NT2/D1 (cell line): ENCODE measurements at regions not wholly inside any gene's neighbourhood (a gene's known extent, or its start where the extent isn't known, plus 50 kb on each side); places are given as distances from the start of the nearest gene placed in this dataset.

Experiments
- DNase-seq: peaks from one replicate; pipeline ENCODE4 v3.0.0-alpha.2; 2011; ENCODE audit warnings: low read depth, low spot score
- H3K27me3 ChIP-seq: 2 replicates; pipeline ENCODE4 v1.6.0; 2011; ENCODE audit warnings: mild to moderate bottlenecking; ENCODE audit not compliant: insufficient read length, insufficient read depth
- H3K36me3 ChIP-seq: 2 replicates; pipeline ENCODE4 v1.6.1; 2011; ENCODE audit warnings: mild to moderate bottlenecking, low read length, mixed read lengths; ENCODE audit not compliant: insufficient read depth, insufficient read length
- H3K4me1 ChIP-seq: 2 replicates; pipeline ENCODE4 v1.5.1; 2011; ENCODE audit not compliant: insufficient read depth, insufficient read length
- H3K4me3 ChIP-seq: 2 replicates; pipeline ENCODE4 v1.5.1; 2011; ENCODE audit warnings: low read depth; ENCODE audit not compliant: insufficient read length
- H3K9ac ChIP-seq: 2 replicates; pipeline ENCODE4 v1.6.0; 2011; ENCODE audit warnings: low read depth; ENCODE audit not compliant: insufficient read length
- H3K9me3 ChIP-seq: 2 replicates; pipeline ENCODE4 v1.5.1; 2011; ENCODE audit warnings: mild to moderate bottlenecking, low read length; ENCODE audit not compliant: insufficient read depth
- SUZ12 ChIP-seq: IDR thresholded peaks from 2 replicates; pipeline ENCODE4 v1.6.1; 2011; ENCODE audit not compliant: insufficient read length, insufficient read depth; ENCODE audit errors: extremely low read depth
- YY1 ChIP-seq: IDR thresholded peaks from 2 replicates; pipeline ENCODE4 v1.6.1; 2011; ENCODE audit not compliant: insufficient read length, insufficient read depth
- ZNF274 ChIP-seq: IDR thresholded peaks from 2 replicates; pipeline ENCODE4 v1.6.1; 2011; ENCODE audit warnings: mild to moderate bottlenecking, low read depth, low read length

DNA sequence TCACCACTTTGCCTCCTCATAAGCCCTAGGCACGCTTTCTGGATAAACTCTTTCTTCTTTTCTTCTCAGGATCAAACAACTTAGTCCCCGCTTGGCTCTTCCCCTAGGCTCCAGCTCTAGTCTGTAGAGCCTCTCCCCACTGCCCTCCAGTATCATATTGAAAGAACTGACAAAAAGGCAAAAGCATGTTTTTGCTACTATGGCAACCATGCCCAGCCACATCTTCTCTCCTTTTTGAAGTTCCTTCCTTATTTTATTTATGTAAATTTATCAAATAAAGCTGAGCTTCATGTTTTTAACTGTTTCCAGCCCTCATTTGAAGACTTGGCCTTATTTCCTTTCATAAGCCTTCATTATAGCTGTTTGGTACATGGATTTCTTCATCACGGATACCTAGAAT is 86.0 kb upstream of the LIMCH1 start:
- no peaks in the 10 kb centered on the region for H3K9me3 ChIP-seq
- no peaks in the 10 kb centered on the region for H3K36me3 ChIP-seq
- DNase-seq = no peak

DNA sequence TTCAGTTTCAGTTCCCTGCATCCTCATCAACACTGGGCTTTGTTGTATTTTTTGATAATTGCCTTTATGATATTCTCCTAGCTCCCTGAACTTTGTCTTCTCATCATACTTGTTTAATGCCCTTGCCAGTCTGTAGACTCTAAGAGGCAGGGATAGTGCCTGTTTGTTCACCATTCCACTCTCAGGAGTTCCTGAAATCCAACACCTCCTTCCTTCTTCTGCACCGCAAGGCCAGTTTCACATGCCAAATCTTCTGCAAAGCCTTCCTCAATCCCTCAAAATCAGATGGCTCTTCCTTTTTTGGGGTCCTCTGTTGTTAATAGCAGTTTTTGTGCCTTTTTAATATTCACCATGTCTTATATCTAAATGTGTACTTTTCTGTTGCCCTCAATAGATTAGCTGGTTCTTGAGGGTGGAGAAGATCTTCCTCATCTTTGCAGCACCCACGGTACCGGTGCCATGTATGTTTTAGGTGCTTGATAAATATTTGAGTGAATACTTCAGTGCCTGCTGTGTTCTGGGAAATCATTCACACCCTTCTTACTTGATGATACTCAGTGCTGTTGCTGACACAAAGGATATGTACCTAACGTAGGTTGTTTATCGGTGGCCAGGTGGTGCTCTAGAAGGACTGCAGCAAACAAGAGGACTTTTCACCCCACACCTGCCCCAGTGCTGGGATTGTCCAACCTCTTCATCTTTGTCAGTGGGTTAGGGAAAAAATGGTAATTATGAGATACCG is 85.3 kb upstream of the LIMCH1 start:
- Histone ChIP-seq H3K27me3 (no peaks in the 10 kb centered on the region), H3K36me3 (no peaks in the 10 kb centered on the region), H3K4me3 (no peak overlapping the region), H3K9me3 (no peaks in the 10 kb centered on the region), H3K9ac (no peak overlapping the region), H3K4me1 (no peaks in the 10 kb centered on the region)
- no peak for TF ChIP-seq ZNF274
- DNase-seq = no peak

More for the DNA sequence above, 86.0 kb upstream of the LIMCH1 start:
- Histone ChIP-seq H3K4me1 (no peaks in the 10 kb centered on the region), H3K4me3 (no peak overlapping the region), H3K9ac (no peak overlapping the region), H3K27me3 (no peaks in the 10 kb centered on the region)
- TF ChIP-seq SUZ12 (no peak), YY1 (no peak), ZNF274 (no peak)

DNA sequence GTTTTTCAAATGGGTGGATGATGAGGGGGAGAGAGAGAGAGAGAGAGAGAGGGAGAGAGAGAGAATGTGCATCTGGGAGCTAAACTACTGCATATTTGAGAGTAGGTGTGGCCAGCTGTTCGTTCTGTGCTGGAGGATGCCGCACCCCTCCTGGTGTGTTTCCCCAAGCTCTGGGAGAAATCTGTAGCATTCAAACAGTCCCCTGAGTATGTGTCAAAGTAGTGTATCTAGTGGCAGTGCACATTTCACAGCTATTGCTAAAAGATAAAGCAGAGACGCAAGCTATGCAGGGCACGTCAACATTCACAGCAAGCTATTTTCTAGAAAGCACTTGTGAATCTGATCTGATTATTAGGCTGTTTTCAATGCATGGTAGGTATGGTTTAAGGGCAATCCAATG is 83.5 kb upstream of the LIMCH1 start:
- no peaks in the 10 kb centered on the region for H3K9me3 ChIP-seq
- DNase-seq = no peak

DNA sequence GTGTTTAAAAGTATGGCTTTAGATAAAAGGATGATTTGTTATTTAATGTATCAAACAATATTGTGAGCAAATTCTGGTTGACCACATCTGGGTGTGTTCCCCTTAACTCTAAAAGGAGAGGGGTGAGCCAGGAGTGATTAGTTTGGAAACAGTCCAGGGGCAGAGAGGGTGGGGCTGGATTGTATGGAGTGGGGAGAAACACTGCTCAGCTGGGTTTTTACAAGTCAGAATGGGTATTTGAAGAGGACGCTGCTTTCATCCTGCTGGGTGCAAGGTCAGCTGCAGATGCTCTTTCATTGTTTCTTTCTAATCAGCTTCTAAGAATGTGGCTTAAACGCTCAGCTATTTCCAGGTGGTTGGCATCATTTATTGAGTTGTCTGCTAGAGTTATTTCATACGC is 82.8 kb upstream of the LIMCH1 start:
- TF ChIP-seq SUZ12 = no peak
- TF ChIP-seq ZNF274 = no peak
- no peaks in the 10 kb centered on the region for H3K27me3 ChIP-seq
- DNase-seq = no peak
- H3K4me1 ChIP-seq = no peaks in the 10 kb centered on the region
- H3K4me3 ChIP-seq = no peak overlapping the region
- H3K36me3 ChIP-seq = no peaks in the 10 kb centered on the region
- no peaks in the 10 kb centered on the region for H3K9me3 ChIP-seq
- no peak overlapping the region for H3K9ac ChIP-seq

More for the DNA sequence above, 83.5 kb upstream of the LIMCH1 start:
- H3K9ac ChIP-seq = no peak overlapping the region
- TF ChIP-seq YY1 (no peak), SUZ12 (no peak), ZNF274 (no peak)
- no peaks in the 10 kb centered on the region for H3K36me3 ChIP-seq
- H3K27me3 ChIP-seq = no peaks in the 10 kb centered on the region
- H3K4me3 ChIP-seq = no peak overlapping the region
- H3K4me1 ChIP-seq = no peaks in the 10 kb centered on the region

DNA sequence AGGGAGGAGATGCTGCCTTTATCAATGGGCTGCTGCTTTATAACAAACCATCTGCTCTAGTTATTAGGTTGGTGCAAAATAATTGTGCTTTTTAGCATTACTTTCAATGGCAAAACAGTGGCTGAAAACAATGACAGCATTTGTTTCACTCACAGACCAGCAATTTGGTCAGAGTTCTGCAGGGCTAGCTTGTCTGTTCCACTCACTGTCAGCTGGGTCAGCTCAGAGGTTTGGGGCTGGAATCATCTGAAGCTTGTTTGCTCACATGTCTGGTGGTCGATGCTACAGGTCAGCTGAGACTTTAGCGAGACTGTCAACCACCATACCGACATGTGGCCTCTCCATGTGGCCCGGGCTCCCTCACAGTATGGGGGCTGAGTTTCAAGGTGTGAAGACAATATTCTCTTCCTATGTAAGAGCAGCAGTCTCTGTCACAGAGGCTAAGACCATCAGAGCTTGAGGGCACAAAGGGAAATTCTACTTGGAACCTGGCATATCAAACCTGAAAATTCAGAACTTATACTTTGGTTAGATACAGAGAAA is 81.3 kb upstream of the LIMCH1 start:
- no peak for DNase-seq
- Histone ChIP-seq H3K4me3 (no peak overlapping the region), H3K9ac (no peak overlapping the region), H3K27me3 (no peaks in the 10 kb centered on the region), H3K36me3 (no peaks in the 10 kb centered on the region), H3K4me1 (no peaks in the 10 kb centered on the region), H3K9me3 (no peaks in the 10 kb centered on the region)
- no peak for TF ChIP-seq ZNF274
- no peak for TF ChIP-seq YY1
- no peak for TF ChIP-seq SUZ12

DNA sequence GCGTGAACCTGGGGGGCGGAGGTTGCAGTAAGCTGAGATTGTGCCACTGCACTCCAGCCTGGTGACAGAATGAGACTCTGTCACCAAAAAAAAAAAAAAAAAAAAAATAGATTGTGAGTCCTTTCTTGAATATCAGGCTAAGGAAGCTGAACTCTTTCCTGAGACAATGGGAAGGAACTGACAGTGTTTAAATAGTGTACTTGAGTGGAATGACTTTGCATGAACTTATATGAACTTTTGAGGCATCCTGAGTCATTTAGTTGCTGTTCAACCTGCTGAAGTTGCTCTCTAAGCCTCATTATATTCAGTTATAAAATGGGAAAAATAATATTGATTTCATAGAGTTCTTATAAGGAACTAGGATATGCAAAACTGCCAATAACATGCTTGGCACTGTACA is 79.3 kb upstream of the LIMCH1 start:
- Histone ChIP-seq H3K4me1 (no peaks in the 10 kb centered on the region), H3K9me3 (no peaks in the 10 kb centered on the region), H3K27me3 (no peaks in the 10 kb centered on the region), H3K4me3 (no peak overlapping the region), H3K36me3 (no peaks in the 10 kb centered on the region), H3K9ac (no peak overlapping the region)
- no peak for DNase-seq
- TF ChIP-seq SUZ12 = no peak
- no peak for TF ChIP-seq YY1
- TF ChIP-seq ZNF274 = no peak

DNA sequence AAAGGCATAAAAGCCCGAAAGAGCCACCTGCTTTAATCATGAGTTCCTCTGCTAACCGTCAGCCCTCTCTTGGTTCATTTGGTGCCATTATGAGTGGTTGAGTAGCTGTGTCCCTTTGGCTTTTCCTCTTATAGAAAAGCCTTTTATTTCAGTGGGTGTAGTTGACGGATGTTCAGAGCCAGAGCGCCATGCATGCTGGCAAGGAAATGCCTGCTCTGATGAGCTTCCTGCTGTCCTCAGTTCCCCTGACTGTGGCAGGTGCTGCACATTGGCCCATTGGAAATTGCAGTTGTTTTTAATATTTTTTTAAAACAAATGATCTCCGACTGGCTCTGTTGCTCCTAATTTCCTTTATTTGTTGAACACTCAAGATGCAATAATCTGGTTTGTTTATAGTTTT is 77.3 kb upstream of the LIMCH1 start:
- TF ChIP-seq SUZ12 (no peak), YY1 (no peak), ZNF274 (no peak)
- no peaks in the 10 kb centered on the region for H3K27me3 ChIP-seq
- H3K9ac ChIP-seq = no peak overlapping the region
- H3K4me3 ChIP-seq = no peak overlapping the region
- DNase-seq = no peak
- no peaks in the 10 kb centered on the region for H3K36me3 ChIP-seq
- H3K4me1 ChIP-seq = no peaks in the 10 kb centered on the region
- H3K9me3 ChIP-seq = no peaks in the 10 kb centered on the region
